Body of pancreas (tissue), 4 donors: ENCODE measurements at regions not wholly inside any gene's neighbourhood (a gene's known extent, or its start where the extent isn't known, plus 50 kb on each side); places are given as distances from the start of the nearest gene placed in this dataset.

Source experiments
- CTCF ChIP-seq, 7 experiments: fragments of 450-650 bp in 4 of 7; fragments of 200-600 bp in 3 of 7; sonication (generic) in 3 of 7; IDR thresholded peaks; one replicate each; pipeline ENCODE4 v1.5.1; 2016 to 2019; ENCODE audit warnings: antibody characterized with exemption in 7 of 7
- POLR2A ChIP-seq, 3 donors: fragments of 450-650 bp; IDR thresholded peaks; one replicate each; pipeline ENCODE4 v1.6.1; 2016; ENCODE audit warnings: antibody characterized with exemption in 3 of 3, mild to moderate bottlenecking in 2 of 3

GRCh38 chr14:43914041-43914693 is 592.9 kb downstream of the FSCB start:
- no peak for TF ChIP-seq CTCF (IDR thresholded peaks at IDR 0.05)
- TF ChIP-seq POLR2A (IDR thresholded peaks at IDR 0.05) = no peak
